KOPT-K1 (cell line): ENCODE measurements at regions not wholly inside any gene's neighbourhood (a gene's known extent, or its start where the extent isn't known, plus 50 kb on each side); places are given as distances from the start of the nearest gene placed in this dataset.
"Not testable (repeated sequence)": the region's sequence is repeated elsewhere in the genome, so short reads cannot be mapped to it uniquely, and the experiment has no call there.

Experiments
- H3K27ac ChIP-seq: fragments of 200-600 bp; sonication (generic); 2 replicates; pipeline ENCODE4 v1.5.1; 2016; ENCODE audit warnings: antibody characterized with exemption, mild to moderate bottlenecking, low read depth, low read length; ENCODE audit not compliant: poor library complexity, severe bottlenecking
- H3K36me3 ChIP-seq: fragments of 200-600 bp; sonication (generic); 2 replicates; pipeline ENCODE4 v1.5.1; 2017; ENCODE audit warnings: antibody characterized with exemption, mild to moderate bottlenecking, low read length, moderate library complexity; ENCODE audit not compliant: insufficient read depth
- H3K9me3 ChIP-seq: fragments of 200-600 bp; sonication (generic); 2 replicates; pipeline ENCODE4 v1.5.1; 2017; ENCODE audit warnings: antibody characterized with exemption, low read length, mild to moderate bottlenecking; ENCODE audit not compliant: insufficient read depth, poor library complexity, severe bottlenecking

GRCh38 chr5:88653471-88653870 lies 229.5 kb downstream of the MEF2C start:
- Histone ChIP-seq H3K9me3 (no peaks in the 10 kb centered on the region), H3K27ac (no peak overlapping the region), H3K36me3 (no peaks in the 10 kb centered on the region)

GRCh38 chr5:88647901-88648300 lies 235.1 kb downstream of the MEF2C start:
- Histone ChIP-seq H3K27ac (no peak overlapping the region), H3K9me3 (no peaks in the 10 kb centered on the region), H3K36me3 (no peaks in the 10 kb centered on the region)

- no peak overlapping the region for H3K27ac ChIP-seq
- no peaks in the 10 kb centered on the region for H3K36me3 ChIP-seq
- no peaks in the 10 kb centered on the region for H3K9me3 ChIP-seq
Measured at GRCh38 chr5:88646866-88647265, 236.1 kb downstream of the MEF2C start.

GRCh38 chr5:88644676-88645075 lies 238.3 kb downstream of the MEF2C start:
- H3K27ac ChIP-seq: no peak overlapping the region
- no peaks in the 10 kb centered on the region for H3K36me3 ChIP-seq
- H3K9me3 ChIP-seq: no peaks in the 10 kb centered on the region

GRCh38 chr5:88643315-88643714 lies 239.7 kb downstream of the MEF2C start:
- no peaks in the 10 kb centered on the region for H3K36me3 ChIP-seq
- H3K9me3 ChIP-seq: no peaks in the 10 kb centered on the region
- H3K27ac ChIP-seq: no peak overlapping the region

GRCh38 chr5:88634014-88634413 lies 249.0 kb downstream of the MEF2C start:
- Histone ChIP-seq H3K36me3 (no peaks in the 10 kb centered on the region), H3K9me3 (no peaks in the 10 kb centered on the region), H3K27ac (no peak overlapping the region)

GRCh38 chr5:88622890-88623289 lies 260.1 kb downstream of the MEF2C start:
- H3K36me3 ChIP-seq: not testable (repeated sequence)

GRCh38 chr5:88615767-88616166 lies 267.2 kb downstream of the MEF2C start:
- H3K9me3 ChIP-seq, H3K27ac ChIP-seq, H3K36me3 ChIP-seq: not testable (repeated sequence)

More at GRCh38 chr5:88622890-88623289, 260.1 kb downstream of the MEF2C start:
- not testable (repeated sequence) for H3K27ac ChIP-seq, H3K9me3 ChIP-seq

GRCh38 chr5:88613051-88613450 lies 269.9 kb downstream of the MEF2C start:
- Histone ChIP-seq H3K36me3 (no peaks in the 10 kb centered on the region), H3K27ac (no peak overlapping the region), H3K9me3 (no peaks in the 10 kb centered on the region)

- H3K36me3 ChIP-seq: no peaks in the 10 kb centered on the region
- no peak overlapping the region for H3K27ac ChIP-seq
- H3K9me3 ChIP-seq: no peaks in the 10 kb centered on the region
Measured at GRCh38 chr5:88610586-88610985, 272.4 kb downstream of the MEF2C start.

GRCh38 chr5:88607492-88607891 lies 275.5 kb downstream of the MEF2C start:
- no peak overlapping the region for H3K27ac ChIP-seq
- no peaks in the 10 kb centered on the region for H3K9me3 ChIP-seq
- H3K36me3 ChIP-seq: no peaks in the 10 kb centered on the region

- no peaks in the 10 kb centered on the region for H3K9me3 ChIP-seq
- no peaks in the 10 kb centered on the region for H3K36me3 ChIP-seq
- H3K27ac ChIP-seq: no peak overlapping the region
Measured at GRCh38 chr5:88606626-88607025, 276.4 kb downstream of the MEF2C start.

GRCh38 chr5:88606173-88606572 lies 276.8 kb downstream of the MEF2C start:
- H3K9me3 ChIP-seq: no peaks in the 10 kb centered on the region
- H3K27ac ChIP-seq: no peak overlapping the region
- no peaks in the 10 kb centered on the region for H3K36me3 ChIP-seq

GRCh38 chr5:88602584-88602983 lies 280.4 kb downstream of the MEF2C start:
- H3K27ac ChIP-seq: no peak overlapping the region
- H3K9me3 ChIP-seq: no peaks in the 10 kb centered on the region

GRCh38 chr5:88594441-88594840 lies 288.5 kb downstream of the MEF2C start:
- H3K27ac ChIP-seq: no peak overlapping the region
- H3K36me3 ChIP-seq: no peaks in the 10 kb centered on the region
- peaks cover 2% of the 10 kb centered on the region for H3K9me3 ChIP-seq

More at GRCh38 chr5:88602584-88602983, 280.4 kb downstream of the MEF2C start:
- no peaks in the 10 kb centered on the region for H3K36me3 ChIP-seq

- Histone ChIP-seq H3K9me3 (peaks cover 17% of the 10 kb centered on the region), H3K27ac (no peak overlapping the region), H3K36me3 (no peaks in the 10 kb centered on the region)
Measured at GRCh38 chr5:88588609-88589008, 294.4 kb downstream of the MEF2C start.

- H3K27ac ChIP-seq: no peak overlapping the region
- H3K9me3 ChIP-seq: peaks cover 6% of the 10 kb centered on the region
- H3K36me3 ChIP-seq: no peaks in the 10 kb centered on the region
Measured at GRCh38 chr5:88583471-88583870, 299.5 kb downstream of the MEF2C start.
